KMS-11 (cell line): ENCODE measurements at regions not wholly inside any gene's neighbourhood (a gene's known extent, or its start where the extent isn't known, plus 50 kb on each side); places are given as distances from the start of the nearest gene placed in this dataset.

Source experiments
- H2AFZ ChIP-seq: fragments of 200-600 bp; sonication (generic); 2 replicates; pipeline ENCODE4 v1.6.1; 2016; ENCODE audit warnings: antibody characterized with exemption, mixed run types, low read depth
- H3K27ac ChIP-seq: fragments of 200-600 bp; sonication (generic); 2 replicates; pipeline ENCODE4 v1.6.1; 2016; ENCODE audit warnings: mild to moderate bottlenecking, mixed run types
- H3K27me3 ChIP-seq: fragments of 200-600 bp; sonication (generic); 2 replicates; pipeline ENCODE4 v1.6.1; 2017; ENCODE audit warnings: mild to moderate bottlenecking, low read depth, mixed run types, moderate library complexity; ENCODE audit not compliant: insufficient read depth
- H3K36me3 ChIP-seq: fragments of 200-600 bp; sonication (generic); 2 replicates; pipeline ENCODE4 v1.6.1; 2017; ENCODE audit warnings: mild to moderate bottlenecking, mixed run types; ENCODE audit not compliant: insufficient read depth
- H3K4me1 ChIP-seq: fragments of 200-600 bp; sonication (generic); 2 replicates; pipeline ENCODE4 v1.6.1; 2016; ENCODE audit warnings: mild to moderate bottlenecking, low read depth, mixed run types; ENCODE audit not compliant: poor library complexity, severe bottlenecking
- H3K4me2 ChIP-seq: fragments of 200-600 bp; sonication (generic); 2 replicates; pipeline ENCODE4 v1.7.0; 2016; ENCODE audit warnings: mild to moderate bottlenecking, mixed run types
- H3K4me3 ChIP-seq: fragments of 200-600 bp; sonication (generic); IDR thresholded peaks from 2 replicates; pipeline ENCODE4 v1.6.1; 2017; ENCODE audit warnings: low read depth, low read length, mixed read lengths; ENCODE audit not compliant: insufficient read depth
- H3K79me2 ChIP-seq: fragments of 200-600 bp; sonication (generic); 2 replicates; pipeline ENCODE4 v1.6.1; 2016; ENCODE audit warnings: low read depth, mixed run types; ENCODE audit not compliant: insufficient read depth
- H3K9ac ChIP-seq: fragments of 200-600 bp; sonication (generic); 2 replicates; pipeline ENCODE4 v1.6.1; 2016; ENCODE audit warnings: mild to moderate bottlenecking, mixed run types
- H4K20me1 ChIP-seq: fragments of 200-600 bp; sonication (generic); 2 replicates; pipeline ENCODE4 v1.6.1; 2016; ENCODE audit warnings: mild to moderate bottlenecking, mixed run types; ENCODE audit not compliant: insufficient read depth
- TF ChIP-seq, protein P1 (sequence below): fragments of 200-600 bp; sonication (generic); conservative IDR thresholded peaks from 2 replicates; pipeline ENCODE4 v1.6.1; 2017; ENCODE audit warnings: low read depth, mild to moderate bottlenecking, antibody characterized with exemption, low read length, moderate library complexity, mixed read lengths

DNA sequence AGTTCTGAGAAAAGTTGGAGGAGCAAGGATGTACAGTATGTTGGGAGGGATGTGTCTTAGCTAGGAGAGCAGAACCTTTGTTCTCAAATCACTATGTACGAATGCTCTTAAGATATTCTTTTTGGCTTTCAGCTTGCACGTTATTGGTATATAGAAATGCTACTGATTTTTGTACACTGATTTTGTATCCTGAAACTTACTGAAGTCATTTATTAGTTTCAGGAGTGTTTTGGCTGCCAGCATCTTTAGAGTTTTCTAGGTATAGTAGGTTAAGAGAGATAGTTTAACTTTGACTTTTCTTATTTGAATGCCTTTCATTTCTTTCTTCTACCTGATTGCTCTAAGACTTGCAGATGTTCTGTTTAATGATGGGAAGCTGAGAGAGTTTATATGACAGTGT, 442.8 kb upstream of the FBXO33 start:
- Histone ChIP-seq H3K4me3 (no peak overlapping the region), H4K20me1 (no peaks in the 10 kb centered on the region), H3K79me2 (no peaks in the 10 kb centered on the region), H3K27ac (no peak overlapping the region), H3K9ac (no peak overlapping the region), H3K4me2 (no peak overlapping the region), H2AFZ (no peak overlapping the region), H3K36me3 (no peaks in the 10 kb centered on the region), H3K27me3 (no peaks in the 10 kb centered on the region), H3K4me1 (no peaks in the 10 kb centered on the region)
- TF ChIP-seq, protein P1, sequence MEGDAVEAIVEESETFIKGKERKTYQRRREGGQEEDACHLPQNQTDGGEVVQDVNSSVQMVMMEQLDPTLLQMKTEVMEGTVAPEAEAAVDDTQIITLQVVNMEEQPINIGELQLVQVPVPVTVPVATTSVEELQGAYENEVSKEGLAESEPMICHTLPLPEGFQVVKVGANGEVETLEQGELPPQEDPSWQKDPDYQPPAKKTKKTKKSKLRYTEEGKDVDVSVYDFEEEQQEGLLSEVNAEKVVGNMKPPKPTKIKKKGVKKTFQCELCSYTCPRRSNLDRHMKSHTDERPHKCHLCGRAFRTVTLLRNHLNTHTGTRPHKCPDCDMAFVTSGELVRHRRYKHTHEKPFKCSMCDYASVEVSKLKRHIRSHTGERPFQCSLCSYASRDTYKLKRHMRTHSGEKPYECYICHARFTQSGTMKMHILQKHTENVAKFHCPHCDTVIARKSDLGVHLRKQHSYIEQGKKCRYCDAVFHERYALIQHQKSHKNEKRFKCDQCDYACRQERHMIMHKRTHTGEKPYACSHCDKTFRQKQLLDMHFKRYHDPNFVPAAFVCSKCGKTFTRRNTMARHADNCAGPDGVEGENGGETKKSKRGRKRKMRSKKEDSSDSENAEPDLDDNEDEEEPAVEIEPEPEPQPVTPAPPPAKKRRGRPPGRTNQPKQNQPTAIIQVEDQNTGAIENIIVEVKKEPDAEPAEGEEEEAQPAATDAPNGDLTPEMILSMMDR: no peak

DNA sequence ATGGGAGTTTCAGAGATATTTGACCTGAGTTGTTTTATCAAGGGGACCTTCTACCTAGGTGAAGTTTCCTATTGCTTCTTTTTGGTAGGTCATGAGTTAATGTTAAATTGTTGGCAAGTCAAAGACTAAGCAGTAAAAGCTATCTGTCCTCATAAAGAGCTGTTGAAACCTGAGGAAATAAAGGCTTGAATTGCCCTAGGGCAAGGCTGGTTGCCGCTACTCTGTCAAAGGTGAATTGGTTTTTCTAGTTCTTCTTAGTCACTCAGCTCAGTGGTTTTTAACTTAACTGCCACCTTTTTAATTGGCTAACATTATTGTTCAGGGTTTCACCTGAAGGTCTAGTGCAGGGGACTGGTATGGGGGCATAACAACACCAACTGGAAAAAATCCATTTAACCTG, 441.6 kb upstream of the FBXO33 start:
- Histone ChIP-seq H3K79me2 (no peaks in the 10 kb centered on the region), H3K36me3 (no peaks in the 10 kb centered on the region), H3K4me3 (no peak overlapping the region), H4K20me1 (no peaks in the 10 kb centered on the region), H3K4me1 (no peaks in the 10 kb centered on the region), H3K9ac (no peak overlapping the region), H3K27me3 (no peaks in the 10 kb centered on the region), H3K4me2 (no peak overlapping the region), H2AFZ (no peak overlapping the region), H3K27ac (no peak overlapping the region)
- TF ChIP-seq, protein P1: no peak

DNA sequence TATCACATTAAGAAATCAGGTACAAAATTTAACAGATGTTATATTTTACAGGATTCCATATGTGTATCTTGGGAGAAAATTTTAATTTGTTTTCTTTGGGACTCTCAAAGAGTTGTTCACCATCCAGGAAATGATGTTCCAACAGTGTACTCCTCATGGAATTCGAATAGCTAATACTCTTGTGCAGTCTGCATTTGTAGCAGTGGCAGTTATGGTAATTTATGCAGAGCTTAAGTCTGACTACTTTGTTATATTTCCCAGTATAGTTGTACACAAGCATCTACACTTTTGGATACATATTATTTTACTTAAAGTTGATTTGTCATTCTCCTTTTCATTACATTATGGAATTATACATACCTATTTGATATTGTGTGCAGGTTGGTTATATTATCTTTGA, 436.7 kb upstream of the FBXO33 start:
- Histone ChIP-seq H3K4me2 (no peak overlapping the region), H3K36me3 (no peaks in the 10 kb centered on the region), H3K4me1 (no peaks in the 10 kb centered on the region), H2AFZ (no peak overlapping the region), H3K9ac (no peak overlapping the region), H3K4me3 (no peak overlapping the region), H3K27me3 (no peaks in the 10 kb centered on the region), H3K79me2 (no peaks in the 10 kb centered on the region), H3K27ac (no peak overlapping the region), H4K20me1 (no peaks in the 10 kb centered on the region)
- TF ChIP-seq, protein P1: no peak

DNA sequence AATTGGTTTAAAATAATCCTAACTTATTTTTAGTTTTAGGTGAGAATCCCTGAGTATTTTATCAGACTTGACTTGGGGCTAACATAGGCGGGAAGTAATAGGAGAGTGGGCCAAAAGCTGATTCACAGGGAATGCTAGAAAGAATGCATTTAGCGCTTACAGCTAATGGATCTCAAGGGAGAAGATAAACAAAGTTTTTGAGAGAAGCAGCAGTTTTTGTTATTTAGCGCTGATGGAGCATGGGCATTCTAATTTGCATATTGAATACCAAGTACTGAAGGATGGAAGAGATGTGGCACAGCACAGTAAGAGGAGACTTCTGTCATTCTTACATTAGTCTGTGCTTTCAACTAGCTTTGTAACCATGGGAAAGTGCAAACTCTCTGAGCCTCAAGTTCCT, 436.0 kb upstream of the FBXO33 start:
- H3K4me2 ChIP-seq: no peak overlapping the region
- H2AFZ ChIP-seq: no peak overlapping the region
- no peak overlapping the region for H3K9ac ChIP-seq
- no peaks in the 10 kb centered on the region for H3K27me3 ChIP-seq
- H3K27ac ChIP-seq: no peak overlapping the region
- no peaks in the 10 kb centered on the region for H3K4me1 ChIP-seq
- no peaks in the 10 kb centered on the region for H3K36me3 ChIP-seq
- no peaks in the 10 kb centered on the region for H4K20me1 ChIP-seq
- TF ChIP-seq, protein P1: no peak
- no peak overlapping the region for H3K4me3 ChIP-seq
- no peaks in the 10 kb centered on the region for H3K79me2 ChIP-seq

DNA sequence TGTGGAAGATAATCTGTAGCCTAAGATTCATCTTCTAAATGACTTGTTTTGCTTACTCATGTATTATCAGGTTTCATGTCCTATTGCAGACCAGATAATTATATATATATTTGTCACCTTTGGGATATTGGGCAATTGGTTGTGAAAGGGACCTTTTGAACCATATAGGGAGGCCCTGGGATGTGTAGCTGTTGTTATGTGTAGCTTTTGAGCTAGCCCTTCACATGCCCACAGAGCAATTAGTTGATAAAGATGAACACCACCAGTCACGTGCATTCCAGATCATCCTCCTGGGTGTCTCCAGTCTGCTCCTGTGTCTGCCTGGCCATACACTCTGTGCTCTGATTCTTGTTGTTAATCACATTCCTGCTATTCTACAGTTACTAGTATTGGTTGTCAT, 431.2 kb upstream of the FBXO33 start:
- H3K36me3 ChIP-seq: no peaks in the 10 kb centered on the region
- no peak overlapping the region for H3K4me3 ChIP-seq
- H3K9ac ChIP-seq: no peak overlapping the region
- H3K27ac ChIP-seq: no peak overlapping the region
- no peak overlapping the region for H2AFZ ChIP-seq
- no peaks in the 10 kb centered on the region for H3K79me2 ChIP-seq
- TF ChIP-seq, protein P1: no peak
- no peaks in the 10 kb centered on the region for H3K27me3 ChIP-seq
- no peaks in the 10 kb centered on the region for H3K4me1 ChIP-seq
- no peak overlapping the region for H3K4me2 ChIP-seq
- no peaks in the 10 kb centered on the region for H4K20me1 ChIP-seq
